ENCODE measurements at regions not wholly inside any gene's neighbourhood (a gene's known extent, or its start where the extent isn't known, plus 50 kb on each side); places are given as distances from the start of the nearest gene placed in this dataset.

DNA sequence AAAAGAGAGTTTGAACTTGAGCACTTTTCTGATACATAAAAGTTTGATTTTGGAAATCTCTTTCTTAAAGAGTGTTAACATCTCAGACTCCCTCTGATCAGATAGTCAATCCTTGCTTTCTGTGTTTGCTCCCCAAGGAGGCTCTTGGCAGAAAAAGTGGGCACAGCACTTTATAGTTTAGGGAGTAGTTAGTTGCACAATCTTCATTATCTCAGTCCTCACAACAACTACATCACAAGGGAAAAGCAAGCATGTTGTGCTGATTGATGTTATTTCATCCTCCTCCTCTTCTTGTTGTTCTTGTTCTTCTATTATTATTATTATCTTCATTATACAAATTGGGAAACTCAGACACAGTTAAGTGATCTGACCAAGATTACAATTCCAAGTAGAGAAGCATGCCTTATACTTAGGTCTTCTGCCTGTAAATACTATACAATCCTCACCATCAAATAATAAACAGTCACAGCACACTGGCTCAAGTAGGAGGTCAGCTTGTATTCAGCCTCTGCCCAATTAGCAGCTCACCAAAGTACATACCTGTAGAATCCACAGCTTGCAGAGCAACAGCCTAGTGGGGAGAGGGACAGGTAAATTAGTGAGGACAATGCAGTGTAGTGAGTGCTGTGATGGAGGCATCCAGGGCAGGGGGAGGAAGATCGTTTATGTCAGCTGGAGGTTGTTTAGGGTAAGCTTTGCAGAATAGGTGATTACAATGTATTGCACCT is 304.1 kb upstream of the MME start:
- no peak for TF ChIP-seq EZH2 (IDR thresholded peaks at IDR 0.05; ENCODE audit: low read depth)
- TF ChIP-seq, protein P1, sequence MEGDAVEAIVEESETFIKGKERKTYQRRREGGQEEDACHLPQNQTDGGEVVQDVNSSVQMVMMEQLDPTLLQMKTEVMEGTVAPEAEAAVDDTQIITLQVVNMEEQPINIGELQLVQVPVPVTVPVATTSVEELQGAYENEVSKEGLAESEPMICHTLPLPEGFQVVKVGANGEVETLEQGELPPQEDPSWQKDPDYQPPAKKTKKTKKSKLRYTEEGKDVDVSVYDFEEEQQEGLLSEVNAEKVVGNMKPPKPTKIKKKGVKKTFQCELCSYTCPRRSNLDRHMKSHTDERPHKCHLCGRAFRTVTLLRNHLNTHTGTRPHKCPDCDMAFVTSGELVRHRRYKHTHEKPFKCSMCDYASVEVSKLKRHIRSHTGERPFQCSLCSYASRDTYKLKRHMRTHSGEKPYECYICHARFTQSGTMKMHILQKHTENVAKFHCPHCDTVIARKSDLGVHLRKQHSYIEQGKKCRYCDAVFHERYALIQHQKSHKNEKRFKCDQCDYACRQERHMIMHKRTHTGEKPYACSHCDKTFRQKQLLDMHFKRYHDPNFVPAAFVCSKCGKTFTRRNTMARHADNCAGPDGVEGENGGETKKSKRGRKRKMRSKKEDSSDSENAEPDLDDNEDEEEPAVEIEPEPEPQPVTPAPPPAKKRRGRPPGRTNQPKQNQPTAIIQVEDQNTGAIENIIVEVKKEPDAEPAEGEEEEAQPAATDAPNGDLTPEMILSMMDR (conservative IDR thresholded peaks at IDR 0.05), result no peak

Data from PC-9 (cell line).